ENCODE measurements at regions not wholly inside any gene's neighbourhood (a gene's known extent, or its start where the extent isn't known, plus 50 kb on each side); places are given as distances from the start of the nearest gene placed in this dataset.
A peak's percentile ranks its signal among the peaks of the same experiment; 100 is the strongest.

GRCh38 chrX:113399506-113400192, 559.0 kb upstream of the AMOT start:
- H3K9me3 Mint-ChIP-seq (ENCODE audit: low read depth, unreplicated experiment): peaks cover 10% of the 10 kb centered on the region
- H3K27ac Mint-ChIP-seq (ENCODE audit: unreplicated experiment): peak overlapping the region; percentile 95
- no TSS peak for BruUV-seq (replicated peaks)
- TF ChIP-seq, protein P1, sequence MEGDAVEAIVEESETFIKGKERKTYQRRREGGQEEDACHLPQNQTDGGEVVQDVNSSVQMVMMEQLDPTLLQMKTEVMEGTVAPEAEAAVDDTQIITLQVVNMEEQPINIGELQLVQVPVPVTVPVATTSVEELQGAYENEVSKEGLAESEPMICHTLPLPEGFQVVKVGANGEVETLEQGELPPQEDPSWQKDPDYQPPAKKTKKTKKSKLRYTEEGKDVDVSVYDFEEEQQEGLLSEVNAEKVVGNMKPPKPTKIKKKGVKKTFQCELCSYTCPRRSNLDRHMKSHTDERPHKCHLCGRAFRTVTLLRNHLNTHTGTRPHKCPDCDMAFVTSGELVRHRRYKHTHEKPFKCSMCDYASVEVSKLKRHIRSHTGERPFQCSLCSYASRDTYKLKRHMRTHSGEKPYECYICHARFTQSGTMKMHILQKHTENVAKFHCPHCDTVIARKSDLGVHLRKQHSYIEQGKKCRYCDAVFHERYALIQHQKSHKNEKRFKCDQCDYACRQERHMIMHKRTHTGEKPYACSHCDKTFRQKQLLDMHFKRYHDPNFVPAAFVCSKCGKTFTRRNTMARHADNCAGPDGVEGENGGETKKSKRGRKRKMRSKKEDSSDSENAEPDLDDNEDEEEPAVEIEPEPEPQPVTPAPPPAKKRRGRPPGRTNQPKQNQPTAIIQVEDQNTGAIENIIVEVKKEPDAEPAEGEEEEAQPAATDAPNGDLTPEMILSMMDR (IDR thresholded peaks at IDR 0.05; ENCODE audit: unreplicated experiment): no peak
- peak overlapping the region; percentile 39 for H3K4me3 Mint-ChIP-seq (ENCODE audit: low read depth, unreplicated experiment)
- CTCF ChIA-PET: interaction anchor here (0.7 kb wide), 1 partner anchor 1093 kb away, joined by 5 read pairs; no protein-coding TSS in a partner anchor
- DNase-seq: peak; percentile 10
- H3K36me3 Mint-ChIP-seq (ENCODE audit: insufficient read depth, unreplicated experiment): peaks cover 5% of the 10 kb centered on the region
- peaks cover 19% of the 10 kb centered on the region for H3K4me1 Mint-ChIP-seq (ENCODE audit: low read depth, unreplicated experiment)
- H3K27me3 Mint-ChIP-seq (ENCODE audit: unreplicated experiment): no peaks in the 10 kb centered on the region
- intact Hi-C loops (cut with micrococcal nuclease; ENCODE audit: unreplicated experiment): loop anchor here (5.0 kb wide), 2 partner anchors 73 to 132 kb away; no protein-coding TSS in a partner anchor

- Mint-ChIP-seq H3K4me1 (ENCODE audit: low read depth, unreplicated experiment) (no peaks in the 10 kb centered on the region), H3K9me3 (ENCODE audit: low read depth, unreplicated experiment) (peaks cover 11% of the 10 kb centered on the region), H3K4me3 (ENCODE audit: low read depth, unreplicated experiment) (no peak overlapping the region), H3K36me3 (ENCODE audit: insufficient read depth, unreplicated experiment) (no peaks in the 10 kb centered on the region), H3K27me3 (ENCODE audit: unreplicated experiment) (no peaks in the 10 kb centered on the region), H3K27ac (ENCODE audit: unreplicated experiment) (no peak overlapping the region)
- TF ChIP-seq, protein P1 (IDR thresholded peaks at IDR 0.05; ENCODE audit: unreplicated experiment): no peak
- no peak for DNase-seq
- intact Hi-C loops (cut with micrococcal nuclease; ENCODE audit: unreplicated experiment): no loop called here
- CTCF ChIA-PET: no interaction called here
- BruUV-seq (replicated peaks): no TSS peak
Observed at GRCh38 chrX:113392355-113392754, 551.7 kb upstream of the AMOT start.

DNA sequence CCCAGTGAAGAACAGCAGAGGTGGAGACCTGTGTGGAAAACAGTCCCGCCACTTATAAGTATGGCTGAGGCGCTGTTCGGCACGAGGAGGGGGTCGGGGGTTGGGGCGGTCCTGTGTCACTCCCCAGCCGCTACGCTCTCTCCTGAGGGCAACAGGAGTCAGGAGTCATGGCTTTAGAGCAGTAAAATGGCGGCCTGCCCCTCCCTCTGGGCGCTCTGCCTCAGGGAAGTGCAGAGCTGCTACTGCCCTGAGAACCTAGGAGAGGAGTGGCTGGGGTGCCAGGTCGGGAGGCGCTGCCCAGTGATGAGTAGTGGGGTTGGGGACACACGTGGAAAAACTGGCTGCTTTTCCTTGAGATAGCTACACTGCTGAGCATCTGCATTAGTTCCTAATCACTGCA, 551.2 kb upstream of the AMOT start:
- CTCF ChIA-PET: no interaction called here
- H3K4me1 Mint-ChIP-seq (ENCODE audit: low read depth, unreplicated experiment): no peaks in the 10 kb centered on the region
- H3K36me3 Mint-ChIP-seq (ENCODE audit: insufficient read depth, unreplicated experiment): no peaks in the 10 kb centered on the region
- no peak for DNase-seq
- no TSS peak for BruUV-seq (replicated peaks)
- intact Hi-C loops (cut with micrococcal nuclease; ENCODE audit: unreplicated experiment): no loop called here
- H3K4me3 Mint-ChIP-seq (ENCODE audit: low read depth, unreplicated experiment): no peak overlapping the region
- H3K9me3 Mint-ChIP-seq (ENCODE audit: low read depth, unreplicated experiment): peaks cover 11% of the 10 kb centered on the region
- TF ChIP-seq, protein P1 (IDR thresholded peaks at IDR 0.05; ENCODE audit: unreplicated experiment): no peak
- H3K27me3 Mint-ChIP-seq (ENCODE audit: unreplicated experiment): no peaks in the 10 kb centered on the region
- H3K27ac Mint-ChIP-seq (ENCODE audit: unreplicated experiment): no peak overlapping the region

GRCh38 chrX:113390531-113390930, 549.9 kb upstream of the AMOT start:
- BruUV-seq (replicated peaks): no TSS peak
- TF ChIP-seq, protein P1 (IDR thresholded peaks at IDR 0.05; ENCODE audit: unreplicated experiment): no peak
- Mint-ChIP-seq H3K27ac (ENCODE audit: unreplicated experiment) (no peak overlapping the region), H3K9me3 (ENCODE audit: low read depth, unreplicated experiment) (peaks cover 8% of the 10 kb centered on the region), H3K4me3 (ENCODE audit: low read depth, unreplicated experiment) (no peak overlapping the region), H3K4me1 (ENCODE audit: low read depth, unreplicated experiment) (no peaks in the 10 kb centered on the region), H3K27me3 (ENCODE audit: unreplicated experiment) (no peaks in the 10 kb centered on the region), H3K36me3 (ENCODE audit: insufficient read depth, unreplicated experiment) (no peaks in the 10 kb centered on the region)
- DNase-seq: no peak
- intact Hi-C loops (cut with micrococcal nuclease; ENCODE audit: unreplicated experiment): no loop called here
- CTCF ChIA-PET: no interaction called here

Measured in Calu3 (cell line).